ENCODE measurements at regions not wholly inside any gene's neighbourhood (a gene's known extent, or its start where the extent isn't known, plus 50 kb on each side); places are given as distances from the start of the nearest gene placed in this dataset.

DNA sequence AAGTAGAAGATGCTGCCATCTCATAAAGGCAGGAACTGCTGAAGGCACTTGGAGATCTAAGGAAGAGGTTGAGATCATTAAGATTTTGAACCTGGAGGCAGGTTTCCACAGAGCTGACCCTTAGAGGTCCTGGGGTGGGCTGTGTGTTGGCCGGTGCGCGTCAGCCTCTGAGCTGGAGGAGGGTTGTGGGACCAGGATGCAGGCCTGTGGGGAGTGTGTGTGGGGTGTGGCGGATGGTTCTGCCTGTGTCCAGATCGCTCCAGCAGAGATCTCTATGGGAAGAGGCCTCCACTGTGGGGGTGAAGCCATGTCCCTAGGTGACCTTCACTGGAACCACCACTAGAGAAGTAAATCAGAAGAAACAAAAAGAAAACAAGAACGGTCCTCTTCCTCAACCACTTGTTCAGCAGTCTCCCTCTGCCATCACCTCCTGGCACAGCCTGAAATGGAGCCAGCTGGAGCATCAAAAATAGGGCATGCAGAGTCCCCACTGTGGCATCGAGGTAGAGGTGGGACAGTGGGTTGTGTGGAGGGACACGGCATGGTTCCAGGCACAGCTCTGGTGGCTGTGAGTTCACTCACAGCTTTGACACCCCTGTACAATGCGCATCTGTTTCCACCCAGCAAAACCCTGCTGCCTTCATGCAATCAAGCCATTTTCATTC lies 453.8 kb downstream of the TCERG1L start:
- no peak for TF ChIP-seq POLR2A (IDR thresholded peaks at IDR 0.05)
- TF ChIP-seq, protein P1, sequence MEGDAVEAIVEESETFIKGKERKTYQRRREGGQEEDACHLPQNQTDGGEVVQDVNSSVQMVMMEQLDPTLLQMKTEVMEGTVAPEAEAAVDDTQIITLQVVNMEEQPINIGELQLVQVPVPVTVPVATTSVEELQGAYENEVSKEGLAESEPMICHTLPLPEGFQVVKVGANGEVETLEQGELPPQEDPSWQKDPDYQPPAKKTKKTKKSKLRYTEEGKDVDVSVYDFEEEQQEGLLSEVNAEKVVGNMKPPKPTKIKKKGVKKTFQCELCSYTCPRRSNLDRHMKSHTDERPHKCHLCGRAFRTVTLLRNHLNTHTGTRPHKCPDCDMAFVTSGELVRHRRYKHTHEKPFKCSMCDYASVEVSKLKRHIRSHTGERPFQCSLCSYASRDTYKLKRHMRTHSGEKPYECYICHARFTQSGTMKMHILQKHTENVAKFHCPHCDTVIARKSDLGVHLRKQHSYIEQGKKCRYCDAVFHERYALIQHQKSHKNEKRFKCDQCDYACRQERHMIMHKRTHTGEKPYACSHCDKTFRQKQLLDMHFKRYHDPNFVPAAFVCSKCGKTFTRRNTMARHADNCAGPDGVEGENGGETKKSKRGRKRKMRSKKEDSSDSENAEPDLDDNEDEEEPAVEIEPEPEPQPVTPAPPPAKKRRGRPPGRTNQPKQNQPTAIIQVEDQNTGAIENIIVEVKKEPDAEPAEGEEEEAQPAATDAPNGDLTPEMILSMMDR (IDR thresholded peaks at IDR 0.05) = no peak
- no peaks in the 10 kb centered on the region for H3K4me1 ChIP-seq
- intact Hi-C loops (cut with DNase I) = no loop called here
- no peak overlapping the region for H3K4me3 ChIP-seq
- H3K27me3 ChIP-seq = no peaks in the 10 kb centered on the region
- no peak overlapping the region for H3K27ac ChIP-seq
- H3K36me3 ChIP-seq = no peaks in the 10 kb centered on the region
- DNase-seq = no peak
- H3K9me3 ChIP-seq = peaks cover 0 to 30% (median 9%) of the 10 kb centered on the region in 3 donors
- 74 to 92% methylated on average over 8 of the region's 9 CpGs for WGBS, 2 donors

DNA sequence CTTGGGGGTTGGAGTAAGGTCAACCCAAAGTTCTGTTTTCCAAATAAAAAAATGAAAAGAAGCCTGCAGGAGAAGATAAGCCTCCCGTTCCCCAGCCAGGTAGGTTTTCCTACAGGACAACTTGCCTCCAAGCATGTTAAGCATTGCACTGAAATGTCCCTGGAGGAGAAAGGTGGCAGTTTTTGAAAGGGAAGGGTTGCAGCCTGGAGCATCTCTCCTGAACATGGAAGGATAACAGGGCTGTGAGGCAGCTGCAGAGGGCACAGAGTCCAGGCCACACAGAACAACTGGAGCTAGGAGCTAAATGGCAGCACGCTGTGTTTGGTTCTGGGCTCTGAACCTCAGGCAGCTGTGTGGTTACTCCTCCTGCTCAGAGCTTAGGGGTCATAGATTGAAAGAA lies 452.9 kb downstream of the TCERG1L start:
- no peak for DNase-seq
- Histone ChIP-seq H3K9me3 (peaks cover 0 to 21% (median 3%) of the 10 kb centered on the region in 3 donors), H3K4me3 (no peak overlapping the region), H3K27me3 (no peaks in the 10 kb centered on the region), H3K36me3 (no peaks in the 10 kb centered on the region), H3K4me1 (no peaks in the 10 kb centered on the region), H3K27ac (no peak overlapping the region)
- intact Hi-C loops (cut with DNase I) = no loop called here
- TF ChIP-seq POLR2A (IDR thresholded peaks at IDR 0.05) = no peak
- TF ChIP-seq, protein P1 (IDR thresholded peaks at IDR 0.05) = no peak
- 40 to 53% methylated on average over 2 of the region's 2 CpGs for WGBS, 2 donors

DNA sequence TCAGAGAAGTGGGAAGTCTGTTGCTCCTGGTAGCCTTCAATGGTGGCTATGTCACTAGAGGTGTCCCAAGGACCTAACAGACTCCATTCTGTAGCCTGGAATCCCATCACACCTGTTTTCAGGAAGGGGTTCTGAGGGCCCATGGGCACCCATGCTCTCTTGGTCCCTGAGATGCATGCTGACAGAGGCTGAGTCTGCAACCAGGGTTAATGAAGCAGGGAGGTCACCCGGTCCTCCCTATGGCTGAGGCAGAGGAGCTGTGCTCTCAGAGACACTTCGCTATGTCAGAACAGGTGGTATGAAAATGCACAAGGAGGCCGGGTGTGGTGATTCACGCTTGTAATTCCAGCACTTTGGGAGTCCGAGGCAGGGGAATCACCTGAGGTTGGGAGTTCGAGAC lies 452.1 kb downstream of the TCERG1L start:
- no peaks in the 10 kb centered on the region for H3K36me3 ChIP-seq
- H3K4me1 ChIP-seq = no peaks in the 10 kb centered on the region
- intact Hi-C loops (cut with DNase I) = no loop called here
- no peak for TF ChIP-seq POLR2A (IDR thresholded peaks at IDR 0.05)
- H3K9me3 ChIP-seq = peaks cover 0 to 16% (median 0%) of the 10 kb centered on the region in 3 donors
- 56 to 79% methylated on average over 5 to 6 of the region's 6 CpGs for WGBS, 2 donors
- no peaks in the 10 kb centered on the region for H3K27me3 ChIP-seq
- H3K27ac ChIP-seq = no peak overlapping the region
- no peak overlapping the region for H3K4me3 ChIP-seq
- DNase-seq = no peak

DNA sequence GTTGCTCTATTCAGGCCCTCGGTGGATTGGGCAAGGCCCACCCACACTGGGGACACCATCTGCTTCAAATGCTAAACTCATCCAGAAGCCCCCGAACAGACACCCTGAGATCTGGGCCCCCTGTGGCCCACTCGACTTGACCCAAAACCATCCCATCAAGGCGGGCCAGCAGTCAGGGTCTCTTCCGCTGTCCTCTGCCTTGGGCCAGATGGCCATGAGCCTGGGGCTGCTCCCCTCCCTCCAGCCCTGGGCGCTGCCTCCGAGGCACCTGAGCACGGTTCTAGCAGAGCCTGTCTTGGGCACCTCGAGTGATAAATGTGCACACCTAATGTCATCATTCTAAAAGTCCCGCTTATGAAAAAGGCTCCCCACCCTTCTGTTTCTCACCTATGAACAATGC lies 449.4 kb downstream of the TCERG1L start:
- no peak for DNase-seq
- WGBS, 2 donors = 85 to 100% methylated on average over 1 to 7 of the region's 10 CpGs
- TF ChIP-seq, protein P1 (IDR thresholded peaks at IDR 0.05) = no peak
- TF ChIP-seq POLR2A (IDR thresholded peaks at IDR 0.05) = no peak
- Histone ChIP-seq H3K4me1 (no peaks in the 10 kb centered on the region), H3K27ac (no peak overlapping the region), H3K4me3 (no peak overlapping the region), H3K9me3 (no peaks in the 10 kb centered on the region), H3K27me3 (no peaks in the 10 kb centered on the region), H3K36me3 (no peaks in the 10 kb centered on the region)
- intact Hi-C loops (cut with DNase I) = no loop called here

DNA sequence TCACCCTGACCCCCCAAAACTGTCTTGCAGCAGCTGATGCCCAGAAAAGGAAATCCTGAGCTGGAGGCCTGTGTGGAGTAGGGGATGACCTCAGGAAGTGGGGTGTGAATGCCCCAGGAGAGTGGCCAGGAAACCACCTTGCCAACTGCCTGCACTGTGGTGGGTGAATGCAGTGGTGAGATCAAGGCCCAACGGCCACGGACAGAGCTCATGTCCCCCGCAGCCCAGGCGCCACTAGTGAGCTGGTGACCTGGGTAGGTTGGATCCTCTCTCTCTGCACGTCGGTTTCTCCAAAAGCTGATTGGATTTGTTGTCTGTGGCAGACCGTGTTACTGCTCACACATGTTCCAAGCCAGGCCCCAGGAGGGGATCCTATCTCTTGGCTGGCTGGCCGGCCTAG lies 448.9 kb downstream of the TCERG1L start:
- Histone ChIP-seq H3K4me3 (no peak overlapping the region), H3K9me3 (no peaks in the 10 kb centered on the region), H3K36me3 (no peaks in the 10 kb centered on the region), H3K4me1 (no peaks in the 10 kb centered on the region), H3K27me3 (peaks cover 0 to 2% (median 0%) of the 10 kb centered on the region in 4 donors), H3K27ac (no peak overlapping the region)
- intact Hi-C loops (cut with DNase I) = no loop called here
- DNase-seq = no peak
- TF ChIP-seq, protein P1 (IDR thresholded peaks at IDR 0.05) = no peak
- no peak for TF ChIP-seq POLR2A (IDR thresholded peaks at IDR 0.05)
- WGBS, 2 donors = 86 to 90% methylated on average over 5 to 8 of the region's 8 CpGs

DNA sequence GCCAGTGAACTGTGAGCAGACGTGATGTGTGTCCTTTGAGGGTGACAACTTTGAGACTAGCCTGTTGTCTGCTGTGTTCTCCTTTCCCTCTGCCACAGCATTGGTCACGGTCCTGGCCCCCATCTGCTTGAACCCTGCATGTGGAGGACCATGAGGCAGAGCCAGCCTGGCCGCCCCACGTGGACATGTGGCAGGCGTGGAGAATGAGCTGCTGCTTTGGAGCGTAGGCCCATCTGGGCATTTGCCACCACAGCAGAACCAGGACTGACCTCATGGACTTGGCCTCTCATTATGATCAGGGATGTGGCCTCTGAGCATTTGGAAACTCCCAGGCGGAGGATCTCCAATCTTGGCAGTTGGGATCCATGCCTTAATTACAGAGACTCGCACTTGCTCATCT lies 448.5 kb downstream of the TCERG1L start:
- Histone ChIP-seq H3K4me3 (no peak overlapping the region), H3K36me3 (no peaks in the 10 kb centered on the region), H3K27ac (no peak overlapping the region), H3K9me3 (no peaks in the 10 kb centered on the region), H3K4me1 (no peaks in the 10 kb centered on the region), H3K27me3 (peaks cover 0 to 6% (median 0%) of the 10 kb centered on the region in 4 donors)
- WGBS, 2 donors = 69 to 92% methylated on average over 3 to 8 of the region's 8 CpGs
- DNase-seq = no peak
- TF ChIP-seq, protein P1 (IDR thresholded peaks at IDR 0.05) = no peak
- TF ChIP-seq POLR2A (IDR thresholded peaks at IDR 0.05) = no peak
- intact Hi-C loops (cut with DNase I) = no loop called here
